NOMO-1 treated with DMSO at 0.1 percent for 48 hours (cell line): ENCODE measurements at regions not wholly inside any gene's neighbourhood (a gene's known extent, or its start where the extent isn't known, plus 50 kb on each side); places are given as distances from the start of the nearest gene placed in this dataset.

Experiments used
- DNase-seq: peaks from one replicate; lab custom pipeline; 2025; ENCODE audit not compliant: unreplicated experiment; lab: John Stamatoyannopoulos, UW

DNA sequence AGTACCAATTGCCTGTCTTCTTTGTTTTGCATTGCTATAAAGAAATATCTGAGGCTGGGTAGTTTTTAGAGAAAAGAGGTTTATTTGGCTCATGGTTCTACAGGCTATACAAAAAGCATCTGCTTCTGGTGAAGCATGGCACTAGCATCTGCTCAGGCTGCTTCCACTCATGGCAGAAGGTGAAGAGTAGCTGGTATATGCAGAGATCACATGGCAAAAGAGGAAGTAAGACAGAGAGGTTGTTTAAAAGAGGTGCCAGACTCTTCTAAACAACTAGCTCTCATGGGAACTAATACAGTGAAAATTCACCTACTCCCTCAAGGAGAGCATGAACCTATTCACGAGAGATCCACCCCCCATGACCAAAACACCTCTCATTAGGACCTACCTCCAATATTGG is 56.7 kb upstream of the GUCA2B start:
- DNase-seq: peak; percentile 30

DNA sequence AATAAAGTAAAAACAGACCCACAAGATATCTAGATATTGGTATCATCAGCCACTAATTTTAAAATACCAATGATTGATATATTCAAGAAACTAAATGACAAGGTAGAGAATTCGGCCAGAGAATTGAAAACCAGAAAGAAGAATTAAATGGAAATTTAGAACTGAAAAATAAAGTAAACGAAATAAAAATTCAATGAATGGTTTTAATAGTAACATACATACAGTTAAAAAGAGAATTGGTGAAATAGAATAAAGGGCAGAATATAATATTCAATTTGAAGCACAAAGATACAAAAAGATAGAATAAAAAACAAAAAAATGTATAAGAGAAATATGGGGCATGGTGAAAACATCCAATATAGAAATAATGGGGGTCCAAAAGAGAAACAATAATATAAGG is 64.0 kb upstream of the GUCA2B start:
- no peak for DNase-seq

- DNase-seq: no peak
These were observed 67.1 kb upstream of the GUCA2B start for GRCh38 chr1:42086146-42086545.

- no peak for DNase-seq
These were observed 67.6 kb upstream of the GUCA2B start for GRCh38 chr1:42085596-42085995.

DNA sequence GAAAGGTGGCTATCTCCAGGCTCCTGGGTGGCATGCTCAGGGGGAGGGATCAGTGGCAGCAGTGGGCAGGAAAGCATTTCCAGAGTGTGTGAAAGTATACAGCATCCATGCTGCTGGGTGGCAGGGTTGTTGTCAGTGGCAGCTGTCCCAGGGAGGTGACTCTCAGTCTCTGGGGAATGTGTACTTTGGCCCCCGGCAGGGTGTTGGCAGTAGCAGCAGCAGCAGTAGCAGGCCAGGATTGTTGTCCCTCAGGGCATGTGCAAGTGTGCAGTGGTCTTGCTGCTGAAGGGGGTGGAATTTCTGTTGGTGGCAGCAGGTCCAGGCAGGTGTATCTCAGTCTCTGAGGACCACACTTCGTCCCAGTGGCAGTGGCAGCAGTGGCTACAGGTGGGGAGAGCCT is 71.7 kb upstream of the GUCA2B start:
- DNase-seq: no peak

DNA sequence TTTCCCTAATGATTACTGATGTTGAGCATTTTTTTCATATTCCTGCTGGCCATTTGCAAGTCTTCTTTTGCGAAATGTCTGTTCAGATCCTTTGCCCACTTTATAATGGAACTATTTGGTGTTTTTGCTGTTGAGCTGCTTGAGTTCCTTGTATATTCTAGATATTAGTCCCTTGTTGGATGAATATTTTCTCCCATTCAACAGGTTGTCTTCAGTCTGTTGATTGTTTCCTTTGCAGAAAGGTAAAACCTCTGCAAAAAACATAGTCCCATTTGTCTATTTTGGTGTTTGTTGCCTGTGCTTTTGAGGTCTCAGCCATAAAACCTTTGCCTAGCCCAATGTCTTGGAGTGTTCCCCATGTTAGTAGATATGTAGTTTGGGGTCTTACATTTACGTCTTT is 78.0 kb upstream of the GUCA2B start:
- no peak for DNase-seq

- no peak for DNase-seq
These were observed 82.2 kb upstream of the GUCA2B start for GRCh38 chr1:42070996-42071395.

DNA sequence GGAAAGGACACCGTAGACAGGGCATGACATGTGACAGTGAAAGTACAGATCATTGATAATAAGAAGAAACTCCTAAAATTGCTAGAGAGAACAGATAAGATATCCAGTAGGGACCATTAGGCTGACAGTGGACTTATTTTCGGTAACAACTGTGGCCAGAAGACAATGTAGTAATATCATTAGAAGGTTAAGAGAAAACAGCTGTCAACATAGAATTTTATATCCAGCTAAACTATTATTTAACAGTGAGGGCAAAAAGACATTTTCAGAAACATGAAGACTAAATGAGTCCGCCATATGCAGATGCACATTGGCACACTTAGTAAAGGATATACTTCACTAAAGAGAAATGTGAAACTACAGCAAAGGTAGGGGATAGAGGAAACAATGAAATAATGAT is 95.4 kb upstream of the GUCA2B start:
- no peak for DNase-seq

DNA sequence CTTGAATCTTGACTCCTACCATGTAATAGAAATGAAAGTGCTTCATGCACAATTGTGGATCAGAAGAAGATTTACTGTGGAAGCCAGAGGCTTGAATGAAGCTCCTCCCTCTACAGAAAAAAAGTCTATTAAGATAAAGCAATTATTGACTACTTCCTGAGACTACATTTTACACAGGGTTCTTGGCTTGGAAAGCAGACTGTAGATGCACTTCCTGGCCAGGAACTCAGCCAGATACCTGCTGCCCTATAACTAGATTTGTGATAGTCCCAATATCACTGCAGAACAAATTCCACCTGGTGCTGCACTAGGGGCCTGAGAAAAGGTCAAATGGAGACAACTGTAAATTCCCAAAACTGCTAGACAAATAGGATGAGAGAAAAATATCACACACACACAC is 96.8 kb upstream of the GUCA2B start:
- DNase-seq: no peak

GRCh38 chr1:42055061-42055460 is 98.1 kb upstream of the GUCA2B start:
- DNase-seq: no peak

DNA sequence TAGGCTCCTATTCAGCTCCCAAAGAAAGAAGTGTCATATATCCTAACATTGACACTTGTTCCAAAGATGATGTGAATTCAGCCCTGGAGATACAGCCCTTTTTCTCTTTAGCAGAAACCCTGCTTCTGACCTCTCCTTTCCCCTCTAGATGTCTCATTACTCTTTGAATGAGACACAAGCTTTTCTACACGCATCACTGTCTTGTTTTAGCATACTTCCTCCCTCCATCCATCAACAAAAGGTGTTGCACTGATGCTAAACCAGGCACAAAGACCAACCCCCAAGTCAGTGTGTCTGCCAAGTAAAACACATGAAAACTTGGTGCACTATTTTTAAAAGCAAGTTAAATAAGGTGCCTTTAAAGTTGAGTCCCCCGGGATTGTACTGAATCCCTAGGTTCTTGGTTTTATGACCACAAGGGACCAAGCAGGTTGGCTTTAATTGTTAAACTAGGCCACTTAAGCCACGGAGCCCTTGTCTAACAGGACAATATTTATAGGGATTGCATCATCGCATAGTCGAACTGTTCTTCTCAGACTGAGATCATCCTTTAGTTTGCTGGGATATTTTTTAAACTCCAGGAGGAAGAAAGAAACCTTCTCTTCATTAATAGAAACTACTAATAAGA is 101.0 kb upstream of the GUCA2B start:
- no peak for DNase-seq

- DNase-seq: no peak
These were observed 105.7 kb upstream of the GUCA2B start for GRCh38 chr1:42047508-42047880.

DNA sequence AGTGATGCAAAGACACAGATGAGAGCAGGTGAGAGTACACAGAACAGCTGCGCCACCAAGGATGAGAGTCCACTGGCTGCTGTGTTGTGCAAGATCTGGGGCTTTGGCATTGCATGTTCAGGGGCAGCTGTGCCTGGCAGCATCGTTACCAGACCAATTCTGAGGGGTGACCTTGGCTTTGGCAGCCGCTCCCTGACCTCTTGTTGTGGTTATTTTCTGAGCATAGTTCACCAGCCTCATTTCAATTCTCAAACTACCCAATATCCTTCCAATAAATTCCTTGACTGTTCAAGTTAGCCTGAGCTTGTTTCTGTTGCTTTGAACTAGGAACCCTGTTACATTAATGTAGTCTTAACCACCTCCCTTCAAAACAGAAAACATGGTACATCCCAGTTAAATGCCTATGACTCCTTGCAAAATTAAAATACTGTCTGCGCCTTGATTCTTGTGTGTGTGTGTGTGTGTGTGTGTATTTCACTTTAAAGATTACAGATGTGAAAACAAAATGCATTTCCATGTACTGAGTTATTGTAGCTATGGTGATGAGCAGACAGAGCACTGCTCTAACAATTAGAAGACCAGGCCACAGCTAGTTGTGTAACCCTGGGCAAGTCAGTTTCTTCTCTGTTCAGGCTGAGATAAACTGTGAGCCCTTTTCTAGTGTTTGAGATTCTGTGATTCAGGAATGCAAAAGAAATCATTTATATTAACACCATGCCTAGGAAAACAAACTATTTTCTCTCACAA is 106.3 kb upstream of the GUCA2B start:
- DNase-seq: no peak

DNA sequence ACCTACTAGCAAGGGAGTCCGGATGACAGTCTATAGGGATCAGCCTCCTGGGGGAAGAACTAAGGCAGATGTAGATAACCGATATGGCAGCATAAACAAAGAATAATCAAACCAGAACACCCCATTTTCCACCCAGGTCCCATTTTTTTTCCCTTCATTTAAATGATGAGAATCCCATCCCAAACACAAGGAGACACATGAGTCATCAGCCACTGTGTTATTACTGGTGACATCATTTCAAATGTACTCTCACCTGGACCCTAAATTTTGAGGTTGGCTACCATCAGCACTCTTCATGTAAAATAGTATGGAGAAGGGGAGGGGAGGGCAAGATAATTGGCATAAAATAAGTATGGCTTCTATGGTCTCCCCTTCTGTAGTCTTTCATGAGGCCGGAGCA is 108.9 kb upstream of the GUCA2B start:
- DNase-seq: no peak

GRCh38 chr1:42043811-42044210 is 109.4 kb upstream of the GUCA2B start:
- DNase-seq: no peak

GRCh38 chr1:42043182-42043581 is 110.0 kb upstream of the GUCA2B start:
- DNase-seq: no peak

DNA sequence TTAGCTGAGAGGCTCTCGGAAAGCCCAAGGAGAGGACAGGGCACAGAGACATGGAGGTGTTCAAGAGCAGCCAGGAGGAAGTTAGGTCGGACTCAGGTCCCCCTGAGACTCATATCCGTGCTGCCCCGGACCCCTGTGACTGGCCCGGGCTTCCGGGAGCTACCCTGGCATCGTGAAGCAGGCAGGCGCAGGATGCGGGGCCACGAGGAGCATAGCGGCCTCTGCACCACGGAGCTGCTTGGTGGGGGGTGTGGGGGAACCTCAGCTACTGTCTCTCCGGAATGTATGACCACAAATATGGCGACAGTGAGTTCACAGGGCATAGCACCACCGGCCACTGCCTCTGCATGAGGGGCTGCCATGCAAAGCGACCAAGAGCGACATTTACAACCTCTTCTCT is 112.2 kb upstream of the GUCA2B start:
- DNase-seq: no peak

DNA sequence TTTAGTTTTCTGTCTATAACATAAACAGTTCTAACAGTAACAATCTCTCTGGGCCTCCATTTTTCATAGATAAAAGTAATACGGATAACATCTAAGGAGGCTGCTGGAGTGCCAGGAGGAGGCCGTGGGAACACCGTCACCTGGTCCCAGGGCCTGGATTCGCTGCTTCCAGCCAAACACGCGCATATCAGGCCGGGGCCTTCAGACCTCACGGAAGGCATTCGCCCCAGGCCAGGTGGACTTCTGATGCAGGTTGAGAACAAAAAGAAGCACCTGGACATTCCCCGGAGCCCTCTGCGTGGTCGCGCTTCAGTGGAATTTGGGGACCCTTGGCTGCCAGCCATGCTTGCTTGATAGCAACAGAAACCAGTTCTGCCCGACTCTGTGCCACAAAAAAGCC is 113.1 kb upstream of the GUCA2B start:
- DNase-seq: no peak

DNA sequence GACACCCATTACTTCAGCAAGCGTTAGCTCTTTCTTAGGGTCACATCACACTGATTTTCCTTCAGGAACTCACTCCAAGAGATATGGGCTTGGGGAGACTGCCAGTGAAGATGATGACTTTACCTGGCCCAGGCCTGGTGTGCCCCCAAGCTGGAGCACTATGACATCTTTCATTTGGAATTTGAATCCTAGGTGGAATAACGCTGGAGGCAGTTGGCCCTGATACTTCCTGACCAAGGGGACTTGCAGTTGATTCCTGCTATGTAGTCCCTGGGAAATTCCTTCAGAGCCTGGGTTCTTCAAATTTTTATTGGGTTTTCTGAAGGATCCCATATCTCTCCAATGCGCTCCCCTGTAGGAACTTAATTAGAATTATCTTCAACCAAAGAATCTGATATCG is 114.9 kb upstream of the GUCA2B start:
- no peak for DNase-seq

DNA sequence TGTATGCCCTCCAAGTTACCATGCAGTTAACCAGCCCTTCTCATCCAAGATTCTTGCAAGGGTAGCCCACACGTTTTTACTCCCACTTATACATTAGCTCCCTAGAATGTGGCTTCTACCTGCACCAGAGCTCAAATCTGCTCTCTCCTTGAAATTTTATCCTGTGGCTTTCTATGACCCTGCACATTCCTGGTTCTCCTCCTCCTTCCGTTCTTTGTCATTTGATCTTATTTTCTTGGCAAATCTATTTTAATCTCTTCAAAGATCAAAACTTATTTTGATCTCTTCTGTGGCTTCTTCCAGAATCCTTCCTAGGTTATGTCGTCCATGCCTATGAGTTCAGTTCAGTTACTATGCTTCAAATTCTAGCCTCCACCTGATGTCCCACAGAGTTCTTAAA is 115.6 kb upstream of the GUCA2B start:
- no peak for DNase-seq

DNA sequence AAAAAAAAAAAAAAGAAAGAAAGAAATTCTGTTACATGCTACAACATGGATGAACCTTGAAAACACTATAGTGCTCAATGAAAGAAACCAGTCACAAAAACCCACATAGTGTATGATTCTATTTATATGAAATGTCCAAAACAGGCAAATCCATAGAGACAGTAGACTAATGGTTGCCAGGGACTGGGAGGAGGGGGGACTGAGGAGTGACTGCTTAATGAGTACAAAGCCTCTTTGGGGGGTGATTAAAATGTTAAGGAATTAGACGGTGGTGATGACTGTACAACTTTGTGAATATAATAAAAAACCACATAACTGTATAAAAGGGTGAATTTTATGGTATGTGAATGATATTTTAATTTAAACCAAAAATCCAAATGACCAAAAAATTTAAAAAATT is 116.0 kb upstream of the GUCA2B start:
- no peak for DNase-seq

DNA sequence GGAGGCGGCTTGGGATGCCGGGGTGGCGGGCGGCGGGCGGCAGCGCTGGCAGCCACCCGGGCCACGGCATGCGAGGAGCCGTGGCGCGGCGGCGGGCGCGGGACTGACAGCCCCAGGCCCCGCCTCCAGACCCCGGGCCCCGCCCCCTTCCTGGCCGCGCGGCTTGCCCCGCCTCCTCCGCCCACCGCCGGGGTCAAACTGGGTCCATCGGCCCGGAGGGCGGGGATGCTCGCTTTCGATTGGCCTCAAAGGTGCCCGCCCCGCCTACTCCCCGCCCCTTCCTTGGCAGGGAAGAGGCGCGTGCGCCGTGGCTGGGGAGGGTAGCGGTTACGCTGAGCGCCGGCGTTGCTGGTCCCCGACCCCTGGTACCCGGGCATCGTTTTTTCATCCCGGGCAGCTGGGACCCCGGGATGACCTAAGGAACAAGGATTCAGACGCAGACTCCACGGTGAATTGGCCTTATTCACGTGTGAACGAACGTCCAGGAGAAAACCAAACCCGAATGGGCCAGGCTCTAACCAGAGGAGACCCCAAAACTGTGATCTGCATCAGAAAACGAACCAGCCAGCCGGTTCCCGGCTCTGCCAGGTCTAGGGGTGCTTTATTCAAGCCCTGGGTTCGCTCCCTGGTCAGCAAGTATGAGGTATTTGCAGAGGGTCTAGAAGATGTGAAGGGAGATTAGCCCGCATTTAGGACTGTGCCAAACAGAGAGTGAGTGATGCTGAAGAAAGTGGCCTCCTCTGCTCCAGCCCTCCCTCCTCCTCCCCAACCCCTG is 117.2 kb upstream of the GUCA2B start:
- peak; percentile 83 for DNase-seq
